IMR-90 (cell line): ENCODE measurements at regions not wholly inside any gene's neighbourhood (a gene's known extent, or its start where the extent isn't known, plus 50 kb on each side); places are given as distances from the start of the nearest gene placed in this dataset.

Experiments
- ATAC-seq: fragments of 200-7000 bp; cut with Tn5 transposase; 2 replicates; pipeline ENCODE4 v1.9.1; 2020; ENCODE audit warnings: low read depth, mild to moderate bottlenecking, moderate library complexity
- BruUV-seq: library from RNA; stranded (reverse); fragments of 400-500 nt; replicated peaks from 2 replicates; lab custom pipeline; 2021; lab: Mats Ljungman, UMichigan
- CTCF ChIA-PET: fragments of 300-600 bp; formaldehyde crosslinking; extraction: SDS; loops from one replicate; lab custom pipeline; 2021; ENCODE audit warnings: antibody characterized with exemption; lab: Yijun Ruan, JAX
- POLR2A ChIA-PET: fragments of 300-600 bp; sonication (Branson Sonifier 250); formaldehyde crosslinking; loops from one replicate; lab custom pipeline; 2022; ENCODE audit warnings: antibody characterized with exemption; ENCODE audit not compliant: unreplicated experiment; lab: Charles Lee
- DNase-seq: peaks from one replicate; pipeline ENCODE4 v3.0.0; 2013
- H2AFZ ChIP-seq: replicated peaks from 2 replicates; pipeline ENCODE3; 2013; ENCODE audit warnings: low read length, mild to moderate bottlenecking; ENCODE audit not compliant: poor library complexity
- H2AK5ac ChIP-seq: 2 replicates; pipeline ENCODE4 v1.6.1; 2013; ENCODE audit warnings: low read depth, low read length, inconsistent platforms
- H2AK9ac ChIP-seq: replicated peaks from 2 replicates; pipeline ENCODE3; 2013; ENCODE audit warnings: mild to moderate bottlenecking, low read depth, low read length, moderate library complexity; ENCODE audit not compliant: poor library complexity
- H2BK120ac ChIP-seq: 2 replicates; pipeline ENCODE4 v1.6.1; 2013; ENCODE audit warnings: low read depth, low read length, inconsistent platforms
- H2BK15ac ChIP-seq: 3 replicates; pipeline ENCODE4 v1.6.1; 2013; ENCODE audit warnings: low read depth, low read length, inconsistent platforms
- H2BK20ac ChIP-seq: 2 replicates; pipeline ENCODE4 v1.6.1; 2013; ENCODE audit warnings: low read depth, mild to moderate bottlenecking, inconsistent platforms, low read length, moderate library complexity
- H2BK5ac ChIP-seq: 2 replicates; pipeline ENCODE4 v1.6.1; 2013; ENCODE audit warnings: mild to moderate bottlenecking, low read depth, low read length, inconsistent platforms; ENCODE audit not compliant: poor library complexity, severe bottlenecking
- H3K14ac ChIP-seq: replicated peaks from 2 replicates; pipeline ENCODE4 v1.6.1; 2013; ENCODE audit warnings: low read depth, low read length, inconsistent platforms
- H3K18ac ChIP-seq: 2 replicates; pipeline ENCODE4 v1.6.1; 2013; ENCODE audit warnings: low read depth, low read length, control low read depth
- H3K23ac ChIP-seq: 2 replicates; pipeline ENCODE4 v1.6.1; 2013; ENCODE audit warnings: low read depth, low read length, inconsistent platforms
- H3K27ac ChIP-seq: 2 replicates; pipeline ENCODE4 v1.5.1; 2013; ENCODE audit warnings: mild to moderate bottlenecking, control low read depth, low read length; ENCODE audit not compliant: insufficient read depth
- H3K27me3 ChIP-seq: 2 replicates; pipeline ENCODE4 v1.6.1; 2013; ENCODE audit warnings: low read length; ENCODE audit not compliant: control insufficient read depth, insufficient read depth
- H3K36me3 ChIP-seq: 2 replicates; pipeline ENCODE4 v1.6.1; 2013; ENCODE audit warnings: low read length, mixed read lengths; ENCODE audit not compliant: control insufficient read depth, insufficient read depth
- H3K4ac ChIP-seq: 2 replicates; pipeline ENCODE4 v1.6.1; 2013; ENCODE audit warnings: low read depth, low read length, inconsistent platforms
- H3K4me1 ChIP-seq: 2 replicates; pipeline ENCODE4 v1.6.1; 2013; ENCODE audit warnings: low read length, mixed read lengths; ENCODE audit not compliant: control insufficient read depth, insufficient read depth
- H3K4me2 ChIP-seq: 2 replicates; pipeline ENCODE4 v1.6.1; 2013; ENCODE audit warnings: low read depth, mild to moderate bottlenecking, control low read depth, low read length, moderate library complexity
- H3K4me3 ChIP-seq: 2 replicates; pipeline ENCODE4 v1.5.1; 2013; ENCODE audit warnings: low read depth, mild to moderate bottlenecking, control low read depth, low read length, moderate library complexity; ENCODE audit not compliant: insufficient read depth
- H3K56ac ChIP-seq: 2 replicates; pipeline ENCODE4 v1.6.1; 2013; ENCODE audit warnings: low read length, inconsistent platforms; ENCODE audit not compliant: insufficient read depth; ENCODE audit errors: extremely low read depth
- H3K79me1 ChIP-seq, 2 experiments: 2 replicates each; pipeline ENCODE4 v1.6.1; 2013; ENCODE audit warnings: low read length in 2 of 2, inconsistent platforms in 1 of 2, low read depth in 1 of 2
- H3K9ac ChIP-seq: 2 replicates; pipeline ENCODE4 v1.6.1; 2013; ENCODE audit warnings: low read depth, low read length, control low read depth
- H3K9me1 ChIP-seq: 2 replicates; pipeline ENCODE4 v1.6.1; 2013; ENCODE audit warnings: low read length, inconsistent platforms; ENCODE audit not compliant: insufficient read depth
- H3K9me3 ChIP-seq: 2 replicates; pipeline ENCODE4 v1.6.1; 2013; ENCODE audit warnings: low read length; ENCODE audit not compliant: control insufficient read depth, insufficient read depth
- H4K20me1 ChIP-seq: 2 replicates; pipeline ENCODE4 v1.6.1; 2013; ENCODE audit warnings: low read length, inconsistent platforms; ENCODE audit not compliant: insufficient read depth
- H4K5ac ChIP-seq: 2 replicates; pipeline ENCODE4 v1.6.1; 2013; ENCODE audit warnings: mild to moderate bottlenecking, low read depth, low read length, control low read depth
- H4K8ac ChIP-seq, 2 experiments: 2 replicates each; pipeline ENCODE4 v1.6.1; 2013; ENCODE audit warnings: low read depth in 2 of 2, low read length in 2 of 2, control low read depth in 1 of 2, inconsistent platforms in 1 of 2
- H4K91ac ChIP-seq: 2 replicates; pipeline ENCODE4 v1.6.1; 2013; ENCODE audit warnings: low read depth, low read length, inconsistent platforms; ENCODE audit not compliant: insufficient read depth
- USF2 ChIP-seq: fragments of 150-350 bp; IDR thresholded peaks from 2 replicates; pipeline ENCODE4 v1.6.1; 2017; ENCODE audit warnings: mild to moderate bottlenecking, antibody characterized with exemption, low read length, low read depth
- WGBS, 2 experiments: methylation state at CpG; one replicate each; pipeline versions ENCODE4 v1.1.5 to v1.1.7; 2013; ENCODE audit warnings: missing lambda C conversion rate in 2 of 2; ENCODE audit not compliant: insufficient read length in 1 of 2; ENCODE audit errors: extremely low coverage in 2 of 2; 5-methylcytosine and 5-hydroxymethylcytosine counted together
- dilution Hi-C: fragments of 300-500 bp; cut with HindIII; formaldehyde crosslinking; loops from one replicate; pipeline ENCODE4 v1.14.3; 2018; ENCODE audit warnings: low sequenced_read_pairs; ENCODE audit not compliant: unreplicated experiment
- in situ Hi-C: fragments of 300-500 bp; cut with MboI; formaldehyde crosslinking; loops from 3 replicates; pipeline ENCODE4 v1.14.3; 2019; ENCODE audit warnings: low sequenced_read_pairs, inconsistent platforms, mixed read lengths
- intact Hi-C: fragments of 100-400 bp; cut with micrococcal nuclease; formaldehyde crosslinking; loops from 2 replicates; pipeline ENCODE4 v1.10.0; 2022

DNA sequence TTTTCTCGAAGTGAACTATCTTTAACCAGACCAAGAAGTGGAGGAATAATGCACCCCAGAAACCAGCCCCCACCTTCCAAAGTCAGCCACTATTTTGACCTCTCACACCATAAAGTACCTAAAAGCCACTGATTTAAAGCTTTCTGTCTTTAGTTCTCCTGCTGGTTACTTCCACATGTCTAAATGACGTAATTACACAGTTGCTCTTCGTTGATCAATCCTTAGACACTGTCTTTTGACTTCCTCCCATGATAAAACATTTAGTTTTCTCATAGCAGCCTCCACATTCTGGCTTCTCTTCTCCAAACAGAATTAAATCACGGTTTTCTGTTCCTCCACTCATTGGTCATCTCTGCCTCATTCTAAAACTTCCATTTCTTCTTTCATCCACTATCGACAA lies 294.4 kb upstream of the N4BP1 start:
- H3K18ac ChIP-seq: no peak overlapping the region
- H3K79me1 ChIP-seq: no peaks in the 10 kb centered on the region
- BruUV-seq: no TSS peak
- H2BK15ac ChIP-seq: no peak overlapping the region
- no peak overlapping the region for H4K91ac ChIP-seq
- POLR2A ChIA-PET: no interaction called here
- no peaks in the 10 kb centered on the region for H3K36me3 ChIP-seq
- CTCF ChIA-PET: no interaction called here
- ATAC-seq (no peak), DNase-seq (no peak)
- no peak overlapping the region for H2AK5ac ChIP-seq
- no peak overlapping the region for H3K56ac ChIP-seq
- no peak overlapping the region for H3K4ac ChIP-seq
- peaks cover 11% of the 10 kb centered on the region for H3K27me3 ChIP-seq
- H2BK120ac ChIP-seq: no peak overlapping the region
- TF ChIP-seq USF2: no peak
- H4K5ac ChIP-seq: no peak overlapping the region
- H3K23ac ChIP-seq: no peak overlapping the region
- no peak overlapping the region for H2BK5ac ChIP-seq
- H4K8ac ChIP-seq: no peak overlapping the region
- no peak overlapping the region for H3K14ac ChIP-seq
- H3K4me1 ChIP-seq: no peaks in the 10 kb centered on the region
- no peaks in the 10 kb centered on the region for H4K20me1 ChIP-seq
- H3K9ac ChIP-seq: no peak overlapping the region
- dilution Hi-C loops (no loop called here), intact Hi-C loops (no loop called here), in situ Hi-C loops (no loop called here)
- 10% methylated on average over 2 of the region's 5 CpGs; no CpG with 5 or more reads in 1 of the 2 experiments for WGBS, 2 experiments
- no peak overlapping the region for H2AFZ ChIP-seq
- no peak overlapping the region for H3K4me3 ChIP-seq
- H3K9me3 ChIP-seq: no peaks in the 10 kb centered on the region
- no peaks in the 10 kb centered on the region for H3K9me1 ChIP-seq
- no peak overlapping the region for H3K4me2 ChIP-seq
- H2BK20ac ChIP-seq: no peak overlapping the region
- H3K27ac ChIP-seq: no peak overlapping the region
- no peak overlapping the region for H2AK9ac ChIP-seq
